Lower leg skin (tissue), 3 donors: ENCODE measurements at regions not wholly inside any gene's neighbourhood (a gene's known extent, or its start where the extent isn't known, plus 50 kb on each side); places are given as distances from the start of the nearest gene placed in this dataset.

Experiments
- CTCF ChIP-seq, 3 donors: fragments of 450-650 bp; IDR thresholded peaks; one replicate each; pipeline ENCODE4 v1.5.1; 2016; ENCODE audit warnings: antibody characterized with exemption in 3 of 3, mild to moderate bottlenecking in 3 of 3, moderate library complexity in 2 of 3
- POLR2A ChIP-seq, 2 donors: fragments of 450-650 bp; IDR thresholded peaks; one replicate each; pipeline ENCODE4 v1.6.1; 2016 to 2017; ENCODE audit warnings: antibody characterized with exemption in 2 of 2, mild to moderate bottlenecking in 1 of 2, moderate library complexity in 1 of 2

DNA sequence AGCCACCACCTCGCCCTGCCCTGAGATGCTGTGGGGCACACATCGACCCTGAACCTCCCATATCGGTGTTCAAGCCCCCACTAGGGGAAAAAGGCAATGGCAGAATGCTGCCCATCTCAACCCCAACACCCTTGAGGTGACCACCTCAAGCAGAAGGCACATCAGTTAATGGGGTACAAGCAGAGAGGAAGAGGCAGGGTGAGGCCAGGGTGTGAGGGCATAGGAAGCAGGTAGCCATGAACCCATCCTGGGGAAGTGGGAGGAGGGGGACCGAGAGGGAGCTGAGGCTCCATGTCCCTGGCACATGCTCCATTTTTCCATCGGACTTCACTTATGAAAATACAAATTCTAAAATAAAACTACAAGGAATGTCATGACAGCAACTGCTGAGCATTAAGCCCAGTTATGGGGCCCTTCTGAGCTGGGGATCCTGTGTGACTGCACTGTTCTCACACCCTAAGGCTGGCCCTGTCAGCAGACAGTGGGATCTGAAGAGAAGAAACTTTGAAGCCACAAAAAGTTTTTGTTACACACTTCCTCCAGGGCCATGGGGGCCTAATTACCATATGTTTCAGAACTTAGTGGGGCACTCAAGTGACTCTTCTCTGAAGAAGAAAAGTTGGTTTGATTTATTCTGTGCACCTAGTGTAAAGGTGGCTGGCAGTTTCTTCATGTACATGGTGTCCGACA is 68.2 kb upstream of the FAM241A start:
- TF ChIP-seq CTCF (IDR thresholded peaks at IDR 0.05) (no peak), POLR2A (IDR thresholded peaks at IDR 0.05) (no peak)
